A549 (cell line): ENCODE measurements at regions not wholly inside any gene's neighbourhood (a gene's known extent, or its start where the extent isn't known, plus 50 kb on each side); places are given as distances from the start of the nearest gene placed in this dataset.

ENCODE experiments used
- CHD2 ChIP-seq: fragments of 150-350 bp; IDR thresholded peaks from 2 replicates; pipeline ENCODE4 v1.6.1; 2014; ENCODE audit warnings: low read length; ENCODE audit not compliant: partially characterized antibody
- CTCF ChIP-seq: fragments of >200 bp; sonication (Bioruptor Twin); formaldehyde crosslinking; IDR thresholded peaks from 3 replicates; pipeline ENCODE4 v1.5.1; 2016
- EP300 ChIP-seq, 2 experiments: fragments of >200 bp; sonication (Bioruptor Twin); formaldehyde crosslinking; IDR thresholded peaks; 2 replicates in 1 of 2; 3 replicates in 1 of 2; pipeline ENCODE4 v1.6.1; 2016 to 2017
- HDAC2 ChIP-seq: fragments of 200-600 bp; sonication (generic); IDR thresholded peaks from 2 replicates; pipeline ENCODE4 v1.6.1; 2016
- NFE2L2 ChIP-seq: fragments of 150-350 bp; conservative IDR thresholded peaks from 2 replicates; pipeline ENCODE4 v1.6.1; 2014; ENCODE audit warnings: low read length
- PBX3 ChIP-seq: IDR thresholded peaks from 2 replicates; pipeline ENCODE4 v1.6.1; 2012
- PHF8 ChIP-seq: fragments of 200-600 bp; sonication (generic); IDR thresholded peaks from 2 replicates; pipeline ENCODE4 v1.6.1; 2016; ENCODE audit warnings: low read depth, mild to moderate bottlenecking, antibody characterized with exemption, moderate library complexity, borderline replicate concordance
- POLR2A ChIP-seq: IDR thresholded peaks from 2 replicates; pipeline ENCODE4 v1.6.1; 2012; ENCODE audit warnings: mild to moderate bottlenecking, low read length
- RAD21 ChIP-seq, 2 experiments: fragments of >200 bp in 1 of 2; sonication (Bioruptor Twin) in 1 of 2; formaldehyde crosslinking in 1 of 2; IDR thresholded peaks in 1 of 2; conservative IDR thresholded peaks in 1 of 2; 2 replicates in 1 of 2; 3 replicates in 1 of 2; pipeline ENCODE4 v1.6.1; 2012 to 2018; ENCODE audit warnings: inconsistent platforms in 1 of 2
- REST ChIP-seq: fragments of 200-600 bp; sonication (generic); IDR thresholded peaks from 2 replicates; pipeline ENCODE4 v1.6.1; 2016; ENCODE audit warnings: antibody characterized with exemption, mild to moderate bottlenecking, moderate library complexity
- SMC3 ChIP-seq: fragments of >200 bp; sonication (Bioruptor Twin); formaldehyde crosslinking; IDR thresholded peaks from 3 replicates; pipeline ENCODE4 v1.6.1; 2018; ENCODE audit warnings: inconsistent platforms
- USF2 ChIP-seq: fragments of 450-650 bp; IDR thresholded peaks from 2 replicates; pipeline ENCODE4 v1.6.1; 2014; ENCODE audit warnings: antibody characterized with exemption

GRCh38 chr6:44590471-44590870 lies 203.0 kb downstream of the CDC5L start:
- TF ChIP-seq CTCF (no peak), EP300 (IDR thresholded peaks at IDR 0.05) (no peak), NFE2L2 (no peak), POLR2A (no peak), SMC3 (no peak), RAD21 (conservative IDR thresholded peaks at IDR 0.05 in 1 of 2, IDR thresholded peaks at IDR 0.05 in 1 of 2) (no peak), REST (no peak), PBX3 (no peak), HDAC2 (no peak), CHD2 (no peak), USF2 (no peak), PHF8 (no peak)
